H1 (cell line): ENCODE measurements at regions not wholly inside any gene's neighbourhood (a gene's known extent, or its start where the extent isn't known, plus 50 kb on each side); places are given as distances from the start of the nearest gene placed in this dataset.

Experiments used
- CTCF ChIA-PET: fragments of 300-600 bp; sonication (Branson Sonifier 250); formaldehyde crosslinking; loops from one replicate; lab custom pipeline; 2021; ENCODE audit not compliant: partially characterized antibody; lab: Charles Lee
- POLR2A ChIA-PET: fragments of 300-600 bp; sonication (Branson Sonifier 250); formaldehyde crosslinking; loops from one replicate; lab custom pipeline; 2021; ENCODE audit warnings: inconsistent platforms; ENCODE audit not compliant: partially characterized antibody; lab: Charles Lee
- DNase-seq, 2 experiments: peaks; one replicate each; pipeline versions ENCODE4 v3.0.0 to v3.0.0-alpha.2; 2010 to 2022; ENCODE audit warnings: low spot score in 2 of 2, low read depth in 1 of 2, mixed read lengths in 1 of 2
- FAIRE-seq: peaks from 2 replicates; lab custom pipeline; 2011; peaks lifted over from hg19 to GRCh38; lab: Jason Lieb, UNC
- H2AFZ ChIP-seq: 2 replicates; pipeline ENCODE4 v1.8.1; 2012; ENCODE audit warnings: low read length, inconsistent platforms
- H2AK5ac ChIP-seq: 2 replicates; pipeline ENCODE4 v1.6.1; 2013; ENCODE audit warnings: low read depth, low read length
- H2BK120ac ChIP-seq: replicated peaks from 2 replicates; pipeline ENCODE3; 2013; ENCODE audit warnings: low read depth, low read length, inconsistent platforms
- H2BK12ac ChIP-seq: 2 replicates; pipeline ENCODE4 v1.6.1; 2013; ENCODE audit warnings: low read depth, low read length
- H2BK15ac ChIP-seq: 2 replicates; pipeline ENCODE4 v1.6.1; 2013; ENCODE audit warnings: low read length
- H2BK20ac ChIP-seq: 2 replicates; pipeline ENCODE4 v1.6.1; 2013; ENCODE audit warnings: low read length
- H2BK5ac ChIP-seq: 2 replicates; pipeline ENCODE4 v1.6.1; 2013; ENCODE audit warnings: low read depth, low read length
- H3K14ac ChIP-seq: 2 replicates; pipeline ENCODE4 v1.6.1; 2013; ENCODE audit warnings: inconsistent platforms; ENCODE audit not compliant: insufficient read length
- H3K18ac ChIP-seq: 2 replicates; pipeline ENCODE4 v1.6.1; 2013; ENCODE audit warnings: low read length; ENCODE audit errors: extremely low read depth
- H3K23ac ChIP-seq: 2 replicates; pipeline ENCODE4 v1.6.1; 2013; ENCODE audit warnings: inconsistent platforms; ENCODE audit not compliant: insufficient read length
- H3K23me2 ChIP-seq: 2 replicates; pipeline ENCODE4 v1.6.1; 2013; ENCODE audit warnings: low read depth, low read length
- H3K27ac ChIP-seq: 2 replicates; pipeline ENCODE4 v1.6.1; 2011; ENCODE audit warnings: low read depth, low read length, inconsistent platforms
- H3K27me3 ChIP-seq, 4 experiments: replicated peaks in 1 of 4; 1 replicate in 1 of 4; 2 replicates in 3 of 4; pipeline versions ENCODE4 v1.6.1 to v1.8.1; 2011 to 2013; ENCODE audit warnings: low read length in 3 of 4, mild to moderate bottlenecking in 3 of 4, inconsistent platforms in 2 of 4, mixed read lengths in 2 of 4, moderate library complexity in 1 of 4; ENCODE audit not compliant: control insufficient read depth in 3 of 4, insufficient read depth in 3 of 4; ENCODE audit errors: extremely low read depth in 1 of 4
- H3K36me3 ChIP-seq, 4 experiments: 2 replicates each; pipeline versions ENCODE4 v1.6.1 to v1.8.1; 2011 to 2013; ENCODE audit warnings: mild to moderate bottlenecking in 4 of 4, low read length in 3 of 4, moderate library complexity in 2 of 4, control low read depth in 1 of 4, inconsistent platforms in 1 of 4; ENCODE audit not compliant: insufficient read depth in 4 of 4, control insufficient read depth in 2 of 4
- H3K4ac ChIP-seq: replicated peaks from 2 replicates; pipeline ENCODE3; 2013; ENCODE audit warnings: low read length, low read depth, mixed read lengths, inconsistent platforms; ENCODE audit not compliant: insufficient read length
- H3K4me1 ChIP-seq, 4 experiments: replicated peaks in 1 of 4; 1 replicate in 1 of 4; 2 replicates in 3 of 4; pipeline versions ENCODE4 v1.6.1 to v1.8.1; 2011 to 2013; ENCODE audit warnings: low read length in 3 of 4, inconsistent platforms in 2 of 4, mixed read lengths in 1 of 4; ENCODE audit not compliant: insufficient read depth in 4 of 4, control insufficient read depth in 3 of 4
- H3K4me2 ChIP-seq, 2 experiments: 2 replicates each; pipeline versions ENCODE4 v1.6.1 to v1.8.1; 2011 to 2013; ENCODE audit warnings: low read depth in 2 of 2, low read length in 2 of 2, control low read depth in 1 of 2, inconsistent platforms in 1 of 2, mild to moderate bottlenecking in 1 of 2; ENCODE audit not compliant: insufficient read depth in 1 of 2
- H3K4me3 ChIP-seq, 4 experiments: fragments of 200-600, 300-600 bp in 1 of 4; sonication (generic), shearing (Covaris generic), sonication (Bioruptor Twin) in 1 of 4; 2 replicates each; pipeline versions ENCODE4 v1.5.1 to v1.8.1; 2011 to 2016; ENCODE audit warnings: low read length in 4 of 4, low read depth in 3 of 4, control low read depth in 2 of 4, inconsistent platforms in 2 of 4, mild to moderate bottlenecking in 2 of 4, mixed read lengths in 1 of 4, moderate library complexity in 1 of 4; ENCODE audit not compliant: insufficient read depth in 2 of 4; ENCODE audit errors: extremely low read depth in 1 of 4
- H3K56ac ChIP-seq: replicated peaks from 2 replicates; pipeline ENCODE3; 2013; ENCODE audit warnings: low read depth, mild to moderate bottlenecking, mixed read lengths, low read length, inconsistent platforms; ENCODE audit not compliant: insufficient read length
- H3K79me1 ChIP-seq: 2 replicates; pipeline ENCODE4 v1.6.1; 2013; ENCODE audit warnings: low read depth, low read length, control low read depth
- H3K79me2 ChIP-seq, 2 experiments: 2 replicates each; pipeline versions ENCODE4 v1.6.1 to v1.8.1; 2012 to 2013; ENCODE audit warnings: low read length in 2 of 2, mild to moderate bottlenecking in 2 of 2, inconsistent platforms in 1 of 2; ENCODE audit not compliant: insufficient read depth in 2 of 2, control insufficient read depth in 1 of 2
- H3K9ac ChIP-seq, 4 experiments: replicated peaks in 1 of 4; 1 replicate in 1 of 4; 2 replicates in 3 of 4; pipeline versions ENCODE4 v1.6.1 to v1.8.1; 2011 to 2013; ENCODE audit warnings: low read depth in 3 of 4, low read length in 3 of 4, control low read depth in 2 of 4, mild to moderate bottlenecking in 2 of 4, moderate library complexity in 2 of 4, inconsistent platforms in 1 of 4; ENCODE audit errors: extremely low read depth in 1 of 4
- H3K9me3 ChIP-seq, 2 experiments: 2 replicates each; pipeline versions ENCODE4 v1.6.1 to v1.8.1; 2012 to 2013; ENCODE audit warnings: mild to moderate bottlenecking in 2 of 2, moderate library complexity in 2 of 2, control low read depth in 1 of 2, inconsistent platforms in 1 of 2, low read depth in 1 of 2, low read length in 1 of 2, mixed read lengths in 1 of 2; ENCODE audit not compliant: insufficient read depth in 2 of 2
- H4K20me1 ChIP-seq, 2 experiments: replicated peaks in 1 of 2; 2 replicates each; pipeline versions ENCODE3 to v1.8.1; 2011 to 2013; ENCODE audit warnings: inconsistent platforms in 2 of 2, low read length in 2 of 2, mild to moderate bottlenecking in 1 of 2; ENCODE audit not compliant: insufficient read depth in 2 of 2, control insufficient read depth in 1 of 2
- H4K5ac ChIP-seq: 2 replicates; pipeline ENCODE4 v1.6.1; 2013; ENCODE audit warnings: low read length, low read depth, mixed read lengths, inconsistent platforms; ENCODE audit not compliant: insufficient read length
- H4K8ac ChIP-seq: 2 replicates; pipeline ENCODE4 v1.8.0; 2013; ENCODE audit warnings: mild to moderate bottlenecking, moderate library complexity, low read length, inconsistent platforms; ENCODE audit not compliant: insufficient read depth; ENCODE audit errors: extremely low read depth
- H4K91ac ChIP-seq: replicated peaks from 2 replicates; pipeline ENCODE3; 2013; ENCODE audit warnings: low read length, mixed read lengths, inconsistent platforms; ENCODE audit not compliant: insufficient read length
- ATF2 ChIP-seq: IDR thresholded peaks from 2 replicates; pipeline ENCODE4 v1.6.1; 2012; ENCODE audit warnings: low read length, inconsistent platforms
- CHD1 ChIP-seq: IDR thresholded peaks from 2 replicates; pipeline ENCODE4 v1.6.1; 2012; ENCODE audit warnings: low read depth, low read length, improper control_type of control experiment
- RFX5 ChIP-seq: IDR thresholded peaks from 2 replicates; pipeline ENCODE4 v1.6.1; 2011; ENCODE audit warnings: low read depth, low read length, improper control_type of control experiment, borderline replicate concordance
- TAF1 ChIP-seq: IDR thresholded peaks from 2 replicates; pipeline ENCODE4 v1.6.1; 2011; ENCODE audit warnings: mild to moderate bottlenecking, low read depth, low read length
- whole genome bisulfite sequencing, 2 experiments: shearing (Covaris generic) in 1 of 2; methylation state at CpG; one replicate each; pipeline versions ENCODE4 v1.1.6 to v1.1.7; 2013 to 2015; ENCODE audit warnings: low lambda C conversion rate in 2 of 2, mixed read lengths in 2 of 2, inconsistent platforms in 1 of 2, low coverage in 1 of 2, missing lambda C conversion rate in 1 of 2; ENCODE audit not compliant: insufficient replicate concordance in 2 of 2, insufficient coverage in 1 of 2, insufficient read length in 1 of 2; ENCODE audit errors: extremely low coverage in 1 of 2, missing lambda C conversion rate in 1 of 2; 5-methylcytosine and 5-hydroxymethylcytosine counted together

GRCh38 chr6:50637267-50637666 lies 76.1 kb upstream of the TFAP2D start:
- Histone ChIP-seq H3K4me3 (no peak overlapping the region), H3K79me1 (no peaks in the 10 kb centered on the region), H2AFZ (no peak overlapping the region), H2AK5ac (no peak overlapping the region), H3K9ac (no peak overlapping the region), H2BK12ac (no peak overlapping the region), H3K4me2 (no peak overlapping the region), H3K56ac (no peak overlapping the region), H3K23me2 (no peaks in the 10 kb centered on the region), H4K5ac (no peak overlapping the region), H3K4ac (no peak overlapping the region), H3K79me2 (no peaks in the 10 kb centered on the region), H3K36me3 (no peaks in the 10 kb centered on the region), H3K18ac (no peak overlapping the region), H3K27me3 (no peaks in the 10 kb centered on the region), H4K91ac (no peak overlapping the region), H3K23ac (no peak overlapping the region), H3K14ac (no peak overlapping the region), H2BK15ac (no peak overlapping the region), H4K8ac (no peak overlapping the region), H2BK120ac (no peak overlapping the region), H2BK20ac (no peak overlapping the region), H3K9me3 (no peaks in the 10 kb centered on the region), H2BK5ac (no peak overlapping the region), H3K27ac (no peak overlapping the region), H3K4me1 (no peaks in the 10 kb centered on the region), H4K20me1 (no peaks in the 10 kb centered on the region)
- ChIA-PET CTCF (interaction anchor here (0.9 to 1.4 kb wide), 4 partner anchors 18 to 367 kb away, joined by 3 to 4 read pairs (median 4); no protein-coding TSS in a partner anchor), POLR2A (no interaction called here)
- DNase-seq (no peak), FAIRE-seq (no peak)
- TF ChIP-seq CHD1 (no peak), ATF2 (no peak), RFX5 (no peak), TAF1 (no peak)
- 83% methylated on average over 4 of the region's 4 CpGs; no CpG with 5 or more reads in 1 of the 2 experiments for WGBS, 2 experiments
